ENCODE measurements at regions not wholly inside any gene's neighbourhood (a gene's known extent, or its start where the extent isn't known, plus 50 kb on each side); places are given as distances from the start of the nearest gene placed in this dataset.

DNA sequence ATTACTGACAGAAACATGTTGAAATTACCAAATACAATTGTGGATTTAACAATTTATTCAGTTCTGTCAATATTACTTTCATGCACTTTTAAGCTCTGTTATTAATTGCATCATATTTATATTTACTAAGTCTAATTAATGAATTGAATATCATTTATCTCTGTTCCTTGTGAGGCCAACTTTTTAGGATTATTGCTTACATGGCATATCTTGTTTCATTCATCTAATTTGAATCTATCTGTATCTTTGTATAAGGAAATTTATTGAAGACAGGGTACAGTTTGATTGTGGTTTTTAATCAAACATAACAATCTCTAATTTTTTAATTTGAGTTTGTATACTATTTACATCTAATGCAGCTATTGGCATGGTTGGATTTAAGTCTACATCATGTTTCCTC, 249.9 kb upstream of the GPC6 start:
- TF ChIP-seq ZFX (IDR thresholded peaks at IDR 0.05; ENCODE audit: borderline replicate concordance): no peak
- TF ChIP-seq, protein P1, sequence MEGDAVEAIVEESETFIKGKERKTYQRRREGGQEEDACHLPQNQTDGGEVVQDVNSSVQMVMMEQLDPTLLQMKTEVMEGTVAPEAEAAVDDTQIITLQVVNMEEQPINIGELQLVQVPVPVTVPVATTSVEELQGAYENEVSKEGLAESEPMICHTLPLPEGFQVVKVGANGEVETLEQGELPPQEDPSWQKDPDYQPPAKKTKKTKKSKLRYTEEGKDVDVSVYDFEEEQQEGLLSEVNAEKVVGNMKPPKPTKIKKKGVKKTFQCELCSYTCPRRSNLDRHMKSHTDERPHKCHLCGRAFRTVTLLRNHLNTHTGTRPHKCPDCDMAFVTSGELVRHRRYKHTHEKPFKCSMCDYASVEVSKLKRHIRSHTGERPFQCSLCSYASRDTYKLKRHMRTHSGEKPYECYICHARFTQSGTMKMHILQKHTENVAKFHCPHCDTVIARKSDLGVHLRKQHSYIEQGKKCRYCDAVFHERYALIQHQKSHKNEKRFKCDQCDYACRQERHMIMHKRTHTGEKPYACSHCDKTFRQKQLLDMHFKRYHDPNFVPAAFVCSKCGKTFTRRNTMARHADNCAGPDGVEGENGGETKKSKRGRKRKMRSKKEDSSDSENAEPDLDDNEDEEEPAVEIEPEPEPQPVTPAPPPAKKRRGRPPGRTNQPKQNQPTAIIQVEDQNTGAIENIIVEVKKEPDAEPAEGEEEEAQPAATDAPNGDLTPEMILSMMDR (IDR thresholded peaks at IDR 0.05): no peak
- no peak overlapping the region for H3K27ac ChIP-seq

DNA sequence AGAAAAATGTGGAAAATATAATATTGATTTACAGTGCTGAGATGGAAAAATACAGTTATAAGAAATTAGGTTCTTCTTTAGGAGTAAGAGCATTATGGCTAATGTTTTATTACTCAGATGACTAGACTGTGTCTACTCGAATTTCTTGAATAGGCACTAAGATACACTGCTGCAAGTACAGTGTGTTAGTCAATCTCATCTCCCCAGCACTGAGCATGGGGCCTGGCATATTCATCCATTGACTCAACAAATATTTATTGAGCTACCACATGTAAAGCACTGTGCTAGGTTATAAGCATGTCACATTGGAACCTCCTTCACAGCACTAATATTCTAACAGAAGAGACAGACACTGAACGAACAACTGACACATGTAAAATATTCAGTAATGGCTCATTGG, 242.5 kb upstream of the GPC6 start:
- no peak for TF ChIP-seq ZFX (IDR thresholded peaks at IDR 0.05; ENCODE audit: borderline replicate concordance)
- TF ChIP-seq, protein P1 (IDR thresholded peaks at IDR 0.05): no peak
- H3K27ac ChIP-seq: no peak overlapping the region

DNA sequence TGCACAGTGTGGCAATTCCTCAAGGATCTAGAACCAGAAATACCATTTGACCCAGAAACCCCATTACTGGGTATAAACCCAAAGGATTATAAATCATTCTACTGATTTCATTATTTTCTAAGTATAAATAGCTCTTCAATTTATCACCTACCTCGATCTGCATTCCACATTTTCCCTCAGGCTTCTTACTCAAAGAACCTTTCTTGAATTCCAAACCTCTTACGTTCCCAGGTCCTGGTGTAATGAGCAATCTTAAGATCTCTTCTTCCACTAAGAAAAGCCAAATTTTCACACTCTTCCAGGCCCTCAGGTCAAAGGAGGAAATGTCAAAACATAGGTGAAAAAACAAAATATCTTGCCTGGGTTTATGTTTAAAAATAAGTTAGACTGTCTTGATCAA, 237.3 kb upstream of the GPC6 start:
- TF ChIP-seq, protein P1 (IDR thresholded peaks at IDR 0.05): no peak
- no peak for TF ChIP-seq ZFX (IDR thresholded peaks at IDR 0.05; ENCODE audit: borderline replicate concordance)
- no peak overlapping the region for H3K27ac ChIP-seq

DNA sequence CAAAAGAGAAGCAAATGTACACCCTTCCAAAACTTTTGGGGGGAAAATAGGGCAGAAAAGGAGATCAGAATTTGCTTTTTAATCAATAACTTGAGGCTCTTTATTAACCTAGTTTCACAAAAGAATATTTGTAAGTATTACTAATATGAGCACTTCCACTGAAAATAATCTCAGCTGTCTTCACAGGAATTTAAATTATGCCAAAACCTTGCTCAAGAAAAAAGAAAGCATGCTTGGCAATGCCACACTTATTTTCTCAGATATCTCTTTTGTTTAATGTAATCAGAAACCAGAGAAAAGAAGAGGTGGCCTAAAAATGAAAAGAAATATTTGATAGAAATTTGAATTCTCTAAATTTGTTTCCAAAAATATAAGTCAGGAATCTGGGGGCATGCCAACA, 234.9 kb upstream of the GPC6 start:
- no peak overlapping the region for H3K27ac ChIP-seq
- TF ChIP-seq, protein P1 (IDR thresholded peaks at IDR 0.05): no peak

DNA sequence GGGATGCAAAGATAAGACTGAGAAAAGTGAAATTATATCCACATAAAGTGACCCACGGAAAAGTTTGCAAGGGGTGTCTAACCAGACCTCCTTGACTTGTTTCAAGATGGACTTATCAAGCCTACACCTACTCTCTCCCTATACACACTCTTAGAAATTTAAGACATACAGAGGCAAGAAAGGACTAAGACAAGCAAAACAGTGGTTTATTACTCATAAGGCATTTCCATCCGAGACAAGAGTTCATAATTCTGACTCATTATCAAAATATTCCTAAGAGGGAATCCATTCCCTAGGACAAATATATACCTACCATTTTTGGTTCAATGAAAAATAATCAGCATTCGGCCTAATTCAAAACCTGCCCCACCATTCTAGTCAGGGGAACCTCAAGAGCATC, 232.6 kb upstream of the GPC6 start:
- TF ChIP-seq, protein P1 (IDR thresholded peaks at IDR 0.05): no peak
- no peak for TF ChIP-seq ZFX (IDR thresholded peaks at IDR 0.05; ENCODE audit: borderline replicate concordance)
- no peak overlapping the region for H3K27ac ChIP-seq

DNA sequence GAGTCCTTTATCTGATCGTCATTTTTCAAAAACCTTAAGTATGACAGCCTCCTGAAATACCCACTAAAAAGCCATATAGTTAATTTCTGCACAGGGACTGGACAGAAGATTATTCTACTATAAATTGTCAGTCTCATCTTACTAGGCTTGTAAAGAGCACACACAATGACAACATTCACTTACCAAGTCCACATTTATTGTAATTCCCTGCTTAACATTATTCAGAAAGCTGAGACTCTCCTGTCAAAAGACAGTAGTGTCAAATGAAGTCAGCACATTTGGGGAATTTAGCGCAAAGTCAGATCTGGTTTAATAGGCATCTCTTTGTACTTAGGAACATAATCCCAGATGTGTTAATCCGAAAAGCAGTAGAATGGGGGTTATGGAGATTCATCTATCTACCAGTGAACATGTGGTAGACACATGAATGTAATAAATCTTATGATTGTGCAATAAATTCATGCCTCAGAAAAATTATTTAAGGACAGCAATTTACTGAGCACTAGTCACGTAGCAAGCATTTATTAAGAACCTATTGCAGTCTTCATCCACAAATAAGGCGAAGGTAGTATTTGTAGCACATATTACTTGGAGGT, 224.6 kb upstream of the GPC6 start:
- TF ChIP-seq, protein P1 (IDR thresholded peaks at IDR 0.05): no peak
- no peak for TF ChIP-seq ZFX (IDR thresholded peaks at IDR 0.05; ENCODE audit: borderline replicate concordance)

DNA sequence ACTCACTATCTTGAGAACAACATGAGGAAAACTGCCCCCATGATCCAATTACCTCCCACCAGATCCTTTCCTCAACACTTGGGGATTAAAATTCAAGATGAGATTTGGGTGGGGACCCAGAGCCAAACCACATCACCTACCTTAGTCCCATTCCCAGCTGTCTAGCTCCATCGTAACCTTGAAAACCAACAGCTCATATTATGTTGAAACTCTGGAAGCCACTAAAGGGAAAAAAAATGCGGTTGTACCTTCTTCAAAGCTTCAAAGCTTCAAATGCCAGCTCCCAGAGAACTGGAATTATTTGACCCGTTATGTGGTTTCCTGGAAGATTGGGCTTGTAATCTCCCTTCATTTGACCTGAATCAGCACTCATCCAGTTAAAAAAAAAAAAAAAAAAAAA, 223.1 kb upstream of the GPC6 start:
- TF ChIP-seq, protein P1 (IDR thresholded peaks at IDR 0.05): no peak
- TF ChIP-seq ZFX (IDR thresholded peaks at IDR 0.05; ENCODE audit: borderline replicate concordance): no peak

More for the DNA sequence above, 224.6 kb upstream of the GPC6 start:
- H3K27ac ChIP-seq: no peak overlapping the region

More for the DNA sequence above, 223.1 kb upstream of the GPC6 start:
- H3K27ac ChIP-seq: no peak overlapping the region

Data from 22Rv1 (cell line).